ENCODE measurements at regions not wholly inside any gene's neighbourhood (a gene's known extent, or its start where the extent isn't known, plus 50 kb on each side); places are given as distances from the start of the nearest gene placed in this dataset.

DNA sequence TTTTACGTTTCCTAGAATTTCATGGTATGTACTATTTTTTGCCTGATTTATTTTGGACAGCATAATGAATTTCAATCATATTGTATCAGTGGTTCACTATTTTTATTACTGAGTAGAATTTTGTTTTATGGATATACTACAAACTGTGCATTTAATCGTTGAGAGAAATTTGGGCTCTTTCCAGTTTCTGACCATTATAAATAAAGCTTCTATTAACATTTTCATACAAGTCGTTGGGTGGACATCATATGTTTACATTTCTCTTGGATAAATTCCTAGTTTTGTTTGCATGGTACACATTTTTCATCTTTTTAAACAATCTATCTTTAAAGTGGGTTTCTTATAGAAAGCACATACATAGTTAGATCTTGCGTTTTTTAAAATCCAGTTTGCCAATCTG is 472.7 kb upstream of the MAGEB18 start:
- no TSS peak for BruUV-seq (replicated peaks)
- intact Hi-C loops (cut with micrococcal nuclease), result no loop called here

GRCh38 chrX:25667681-25668080 is 470.5 kb upstream of the MAGEB18 start:
- Histone ChIP-seq H3K4me1 (replicated peaks in 1 of 2; ENCODE audit: control insufficient read depth in 2 of 2, insufficient read depth in 2 of 2, low read length in 2 of 2) (no peaks in the 10 kb centered on the region), H3K27me3 (ENCODE audit: control insufficient read depth in 2 of 2, insufficient read depth in 2 of 2, low read length in 2 of 2) (no peaks in the 10 kb centered on the region), H2AFZ (ENCODE audit: low read depth, low read length) (no peak overlapping the region), H3K79me2 (ENCODE audit: control insufficient read depth, insufficient read depth, low read length) (no peaks in the 10 kb centered on the region), H3K4me3 (no peak overlapping the region), H3K9ac (ENCODE audit: insufficient read depth in 1 of 2, low read depth in 2 of 2, low read length in 2 of 2) (no peak overlapping the region), H3K9me1 (ENCODE audit: control insufficient read depth, insufficient read depth, low read length) (no peaks in the 10 kb centered on the region), H3K4me2 (ENCODE audit: insufficient read depth, low read length) (no peak overlapping the region), H3K9me3 (replicated peaks; ENCODE audit: control insufficient read depth, insufficient read depth, low read depth, low read length) (no peaks in the 10 kb centered on the region), H3K27ac (ENCODE audit: extremely low read depth, low read depth, low read length) (no peak overlapping the region), H3K36me3 (ENCODE audit: control insufficient read depth, insufficient read depth, low read length) (no peaks in the 10 kb centered on the region), H4K20me1 (replicated peaks; ENCODE audit: control insufficient read depth, insufficient read depth, low read length) (no peaks in the 10 kb centered on the region)
- intact Hi-C loops (cut with micrococcal nuclease) (no loop called here), in situ Hi-C loops (cut with MboI) (no loop called here)
- CTCF ChIA-PET (ENCODE audit: low intra/inter-chr PET ratio), result no interaction called here
- POLR2A ChIA-PET, result no interaction called here
- ATAC-seq, result no peak
- FAIRE-seq, result no peak
- no peak for TF ChIP-seq ZFX (CRISPR knock-in tag; IDR thresholded peaks at IDR 0.05)
- TF ChIP-seq, protein P1, sequence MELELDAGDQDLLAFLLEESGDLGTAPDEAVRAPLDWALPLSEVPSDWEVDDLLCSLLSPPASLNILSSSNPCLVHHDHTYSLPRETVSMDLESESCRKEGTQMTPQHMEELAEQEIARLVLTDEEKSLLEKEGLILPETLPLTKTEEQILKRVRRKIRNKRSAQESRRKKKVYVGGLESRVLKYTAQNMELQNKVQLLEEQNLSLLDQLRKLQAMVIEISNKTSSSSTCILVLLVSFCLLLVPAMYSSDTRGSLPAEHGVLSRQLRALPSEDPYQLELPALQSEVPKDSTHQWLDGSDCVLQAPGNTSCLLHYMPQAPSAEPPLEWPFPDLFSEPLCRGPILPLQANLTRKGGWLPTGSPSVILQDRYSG (tag; conservative IDR thresholded peaks at IDR 0.05; ENCODE audit: low read depth), result no peak
- no peak for TF ChIP-seq ZNF253 (CRISPR knock-in tag; conservative IDR thresholded peaks at IDR 0.05)
- no peak for TF ChIP-seq POLR3A (IDR thresholded peaks at IDR 0.05; ENCODE audit: borderline replicate concordance, extremely low read depth, insufficient read depth, insufficient read length)
- no peak for TF ChIP-seq ZNF586 (CRISPR knock-in tag; conservative IDR thresholded peaks at IDR 0.05)
- TF ChIP-seq, protein P2, sequence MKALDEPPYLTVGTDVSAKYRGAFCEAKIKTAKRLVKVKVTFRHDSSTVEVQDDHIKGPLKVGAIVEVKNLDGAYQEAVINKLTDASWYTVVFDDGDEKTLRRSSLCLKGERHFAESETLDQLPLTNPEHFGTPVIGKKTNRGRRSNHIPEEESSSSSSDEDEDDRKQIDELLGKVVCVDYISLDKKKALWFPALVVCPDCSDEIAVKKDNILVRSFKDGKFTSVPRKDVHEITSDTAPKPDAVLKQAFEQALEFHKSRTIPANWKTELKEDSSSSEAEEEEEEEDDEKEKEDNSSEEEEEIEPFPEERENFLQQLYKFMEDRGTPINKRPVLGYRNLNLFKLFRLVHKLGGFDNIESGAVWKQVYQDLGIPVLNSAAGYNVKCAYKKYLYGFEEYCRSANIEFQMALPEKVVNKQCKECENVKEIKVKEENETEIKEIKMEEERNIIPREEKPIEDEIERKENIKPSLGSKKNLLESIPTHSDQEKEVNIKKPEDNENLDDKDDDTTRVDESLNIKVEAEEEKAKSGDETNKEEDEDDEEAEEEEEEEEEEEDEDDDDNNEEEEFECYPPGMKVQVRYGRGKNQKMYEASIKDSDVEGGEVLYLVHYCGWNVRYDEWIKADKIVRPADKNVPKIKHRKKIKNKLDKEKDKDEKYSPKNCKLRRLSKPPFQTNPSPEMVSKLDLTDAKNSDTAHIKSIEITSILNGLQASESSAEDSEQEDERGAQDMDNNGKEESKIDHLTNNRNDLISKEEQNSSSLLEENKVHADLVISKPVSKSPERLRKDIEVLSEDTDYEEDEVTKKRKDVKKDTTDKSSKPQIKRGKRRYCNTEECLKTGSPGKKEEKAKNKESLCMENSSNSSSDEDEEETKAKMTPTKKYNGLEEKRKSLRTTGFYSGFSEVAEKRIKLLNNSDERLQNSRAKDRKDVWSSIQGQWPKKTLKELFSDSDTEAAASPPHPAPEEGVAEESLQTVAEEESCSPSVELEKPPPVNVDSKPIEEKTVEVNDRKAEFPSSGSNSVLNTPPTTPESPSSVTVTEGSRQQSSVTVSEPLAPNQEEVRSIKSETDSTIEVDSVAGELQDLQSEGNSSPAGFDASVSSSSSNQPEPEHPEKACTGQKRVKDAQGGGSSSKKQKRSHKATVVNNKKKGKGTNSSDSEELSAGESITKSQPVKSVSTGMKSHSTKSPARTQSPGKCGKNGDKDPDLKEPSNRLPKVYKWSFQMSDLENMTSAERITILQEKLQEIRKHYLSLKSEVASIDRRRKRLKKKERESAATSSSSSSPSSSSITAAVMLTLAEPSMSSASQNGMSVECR (CRISPR knock-in tag; IDR thresholded peaks at IDR 0.05), result no peak
- TF ChIP-seq CTBP1 (IDR thresholded peaks at IDR 0.05; ENCODE audit: borderline replicate concordance), result no peak
- WGBS (ENCODE audit: insufficient coverage, low coverage, missing lambda C conversion rate), result 0% methylated on average over 2 of the region's 2 CpGs
- no TSS peak for BruUV-seq (replicated peaks)
- no peak for DNase-seq (ENCODE audit: extremely low read depth in 1 of 4, low spot score in 3 of 4)

More for the DNA sequence above, 472.7 kb upstream of the MAGEB18 start:
- no peak overlapping the region for H3K9ac ChIP-seq (ENCODE audit: insufficient read depth in 1 of 2, low read depth in 2 of 2, low read length in 2 of 2)
- H3K27ac ChIP-seq (ENCODE audit: extremely low read depth, low read depth, low read length), result no peak overlapping the region
- H3K4me2 ChIP-seq (ENCODE audit: insufficient read depth, low read length), result no peak overlapping the region
- FAIRE-seq (no peak), DNase-seq (ENCODE audit: extremely low read depth in 1 of 4, low spot score in 3 of 4) (no peak), ATAC-seq (no peak)
- in situ Hi-C loops (cut with MboI), result no loop called here
- ChIA-PET POLR2A (no interaction called here), CTCF (ENCODE audit: low intra/inter-chr PET ratio) (no interaction called here)
- no peak overlapping the region for H2AFZ ChIP-seq (ENCODE audit: low read depth, low read length)
- H3K79me2 ChIP-seq (ENCODE audit: control insufficient read depth, insufficient read depth, low read length), result no peaks in the 10 kb centered on the region
- H3K36me3 ChIP-seq (ENCODE audit: control insufficient read depth, insufficient read depth, low read length), result no peaks in the 10 kb centered on the region
- no peaks in the 10 kb centered on the region for H3K9me1 ChIP-seq (ENCODE audit: control insufficient read depth, insufficient read depth, low read length)
- no peaks in the 10 kb centered on the region for H3K9me3 ChIP-seq (replicated peaks; ENCODE audit: control insufficient read depth, insufficient read depth, low read depth, low read length)
- H3K4me1 ChIP-seq (replicated peaks in 1 of 2; ENCODE audit: control insufficient read depth in 2 of 2, insufficient read depth in 2 of 2, low read length in 2 of 2), result no peaks in the 10 kb centered on the region
- no peaks in the 10 kb centered on the region for H4K20me1 ChIP-seq (replicated peaks; ENCODE audit: control insufficient read depth, insufficient read depth, low read length)
- H3K4me3 ChIP-seq, result no peak overlapping the region
- H3K27me3 ChIP-seq (ENCODE audit: control insufficient read depth in 2 of 2, insufficient read depth in 2 of 2, low read length in 2 of 2), result no peaks in the 10 kb centered on the region
- WGBS (ENCODE audit: insufficient coverage, low coverage, missing lambda C conversion rate), result 0% methylated on average over 4 of the region's 4 CpGs
- no peak for TF ChIP-seq SRSF1 (IDR thresholded peaks at IDR 0.05; ENCODE audit: low read depth, low read length)
- no peak for TF ChIP-seq ZNF699 (CRISPR knock-in tag; IDR thresholded peaks at IDR 0.05; ENCODE audit: insufficient replicate concordance)
- no peak for TF ChIP-seq BCL6 (CRISPR knock-in tag; IDR thresholded peaks at IDR 0.05)
- TF ChIP-seq ZNF133 (CRISPR knock-in tag; IDR thresholded peaks at IDR 0.05), result no peak
- TF ChIP-seq RHOXF2B (CRISPR knock-in tag; conservative IDR thresholded peaks at IDR 0.05), result no peak

Measured in K562 (cell line).